ENCODE measurements at regions not wholly inside any gene's neighbourhood (a gene's known extent, or its start where the extent isn't known, plus 50 kb on each side); places are given as distances from the start of the nearest gene placed in this dataset.

DNA sequence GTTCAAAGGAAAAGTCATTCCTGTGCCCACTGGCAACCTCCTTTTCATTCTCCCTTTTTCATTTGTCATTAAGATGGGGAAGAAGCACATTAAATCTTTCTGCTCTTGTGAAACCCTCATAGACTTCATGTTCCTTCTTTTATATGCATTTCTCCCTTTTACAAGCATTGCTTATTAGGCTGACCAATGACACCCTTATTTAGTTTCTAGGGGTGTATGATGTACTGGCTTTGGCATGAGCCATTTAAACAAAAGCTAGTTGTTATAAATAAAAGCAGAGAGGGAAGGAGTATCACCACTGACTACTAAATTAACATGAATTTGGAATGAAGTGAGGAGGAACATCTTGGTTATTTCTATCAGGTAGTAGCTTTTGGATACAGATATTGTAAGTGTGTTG is 68.2 kb upstream of the PCDH9 start:
- no peak for DNase-seq

DNA sequence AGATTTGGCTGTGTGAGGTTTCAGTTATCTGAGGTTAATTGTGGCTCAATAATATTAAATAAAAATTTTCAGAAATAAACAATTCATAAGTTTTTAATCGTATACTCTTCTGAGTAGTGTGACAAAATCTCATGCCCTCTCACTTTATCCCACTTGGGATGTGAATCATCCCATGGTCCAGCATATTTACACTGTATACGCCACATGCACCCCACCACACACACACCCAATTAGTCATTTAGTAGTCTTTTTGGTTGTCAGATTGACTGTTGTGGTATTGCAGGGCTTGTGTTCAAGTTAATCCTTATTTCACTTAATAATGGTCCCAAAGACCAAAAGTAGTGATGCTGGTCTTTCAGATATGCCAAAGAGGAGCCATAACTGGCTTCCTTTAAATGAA is 66.4 kb upstream of the PCDH9 start:
- DNase-seq, result no peak

DNA sequence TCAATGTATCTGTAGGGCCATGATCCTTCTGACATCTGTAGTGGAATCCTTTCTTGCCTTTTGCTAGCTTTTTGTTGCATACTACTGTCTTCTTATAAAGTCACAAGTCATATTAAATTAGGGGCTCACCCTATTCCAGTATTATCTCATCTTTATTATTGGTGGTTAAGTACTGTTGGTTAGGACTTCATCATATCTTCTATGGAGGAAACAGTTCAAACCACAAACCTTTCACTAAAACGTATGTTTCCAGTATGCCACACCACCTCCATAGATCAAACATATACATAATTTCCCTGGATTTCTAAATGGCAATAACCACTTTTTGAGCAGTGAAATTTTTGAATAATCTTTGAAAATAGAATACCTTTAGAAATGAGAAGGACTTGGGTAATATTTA is 62.8 kb upstream of the PCDH9 start:
- no peak for DNase-seq

DNA sequence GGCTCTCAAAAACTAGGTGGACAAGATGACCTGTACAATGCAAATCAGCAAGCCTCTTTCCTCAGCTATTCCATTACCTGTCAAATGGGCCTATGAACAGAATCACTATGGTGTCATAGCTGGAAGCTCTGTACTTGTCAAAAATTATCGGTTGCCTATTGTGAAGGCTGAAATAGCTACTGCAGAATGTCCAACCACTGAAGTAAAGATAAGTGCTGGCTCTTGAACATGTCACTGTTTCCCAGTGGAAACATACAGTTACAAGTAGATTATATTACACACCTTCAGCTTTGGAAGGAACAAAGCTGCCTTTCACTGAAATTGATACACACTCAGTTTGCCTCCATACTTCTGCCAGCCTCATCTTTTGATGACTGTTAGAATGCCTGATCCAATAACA is 55.5 kb upstream of the PCDH9 start:
- no peak for DNase-seq

DNA sequence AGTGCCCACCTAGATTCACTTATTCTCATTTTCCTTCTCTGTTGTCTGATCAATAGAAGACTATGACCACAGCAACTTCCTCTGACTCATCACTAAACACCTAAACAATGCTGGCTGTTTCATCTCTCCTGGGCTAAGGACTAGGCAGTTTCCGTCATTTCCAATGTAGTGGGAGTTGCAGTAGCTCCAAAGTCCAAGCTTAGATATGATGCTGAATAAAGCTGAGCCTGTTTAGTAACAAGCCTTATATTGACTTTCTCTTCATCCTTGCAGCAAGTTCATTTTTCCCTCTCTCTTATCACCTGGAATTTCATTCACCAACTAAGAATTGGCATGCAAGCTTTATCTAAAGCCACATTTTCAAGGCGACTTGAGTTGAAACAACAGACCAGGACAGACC is 53.5 kb upstream of the PCDH9 start:
- no peak for DNase-seq

DNA sequence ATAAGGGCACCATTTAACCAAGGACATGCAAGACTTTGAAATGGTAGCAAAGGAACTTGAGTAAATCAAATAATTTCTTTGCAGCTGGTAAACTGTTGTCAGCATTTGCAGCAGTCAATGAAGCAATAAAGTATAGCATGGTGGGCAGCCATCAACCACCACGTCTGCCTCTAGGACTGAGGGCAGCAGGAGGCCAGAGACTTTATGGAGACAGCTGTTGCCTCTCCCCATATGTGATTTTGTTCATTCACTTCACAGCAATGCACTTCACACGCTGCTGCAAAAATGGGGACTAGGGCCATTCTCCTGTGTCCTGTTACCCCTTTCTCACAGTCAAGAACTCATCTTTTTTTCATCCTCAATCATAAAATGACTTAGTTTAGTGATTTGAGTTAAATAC is 51.3 kb upstream of the PCDH9 start:
- DNase-seq, result no peak

All from GF-D8 (cell line).